ENCODE measurements at regions not wholly inside any gene's neighbourhood (a gene's known extent, or its start where the extent isn't known, plus 50 kb on each side); places are given as distances from the start of the nearest gene placed in this dataset.
"Not testable (repeated sequence)": the region's sequence is repeated elsewhere in the genome, so short reads cannot be mapped to it uniquely, and the experiment has no call there.

- TF ChIP-seq CTCF, POLR2A, POLR2AphosphoS5 (IDR thresholded peaks at IDR 0.05): not testable (repeated sequence)
Measured at GRCh38 chr13:84697591-84697990, 815.3 kb upstream of the SLITRK1 start.

Measured in breast epithelium (tissue), 3 donors.